NCI-H2196 (cell line): ENCODE measurements at regions not wholly inside any gene's neighbourhood (a gene's known extent, or its start where the extent isn't known, plus 50 kb on each side); places are given as distances from the start of the nearest gene placed in this dataset.

Experiments used
- DNase-seq: peaks from one replicate; lab custom pipeline; 2025; ENCODE audit not compliant: unreplicated experiment; lab: John Stamatoyannopoulos, UW

GRCh38 chr4:162659716-162660115 is 495.9 kb upstream of the FSTL5 start:
- no peak for DNase-seq

- no peak for DNase-seq
Measured at GRCh38 chr4:162657966-162658365, 494.2 kb upstream of the FSTL5 start.

GRCh38 chr4:162650166-162650565 is 486.4 kb upstream of the FSTL5 start:
- DNase-seq, result no peak

DNA sequence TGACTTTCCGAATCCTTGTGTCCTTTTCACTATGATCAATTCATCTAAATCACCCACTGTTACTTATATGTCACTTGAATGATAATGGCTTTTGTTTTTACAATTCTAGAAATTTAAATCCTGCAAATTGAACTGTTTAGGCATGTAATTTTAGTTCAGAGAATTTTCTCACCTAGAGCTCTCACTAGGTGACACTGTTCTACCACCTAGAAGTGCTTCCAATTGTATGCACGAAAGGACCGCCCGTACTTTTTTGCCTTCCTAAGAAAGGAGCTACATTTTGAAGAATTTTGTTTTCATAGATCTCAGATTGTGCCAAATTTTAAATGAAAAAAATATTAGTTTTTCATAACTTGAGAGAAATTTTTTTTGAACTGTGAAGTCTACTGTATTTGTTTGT is 481.6 kb upstream of the FSTL5 start:
- no peak for DNase-seq

DNA sequence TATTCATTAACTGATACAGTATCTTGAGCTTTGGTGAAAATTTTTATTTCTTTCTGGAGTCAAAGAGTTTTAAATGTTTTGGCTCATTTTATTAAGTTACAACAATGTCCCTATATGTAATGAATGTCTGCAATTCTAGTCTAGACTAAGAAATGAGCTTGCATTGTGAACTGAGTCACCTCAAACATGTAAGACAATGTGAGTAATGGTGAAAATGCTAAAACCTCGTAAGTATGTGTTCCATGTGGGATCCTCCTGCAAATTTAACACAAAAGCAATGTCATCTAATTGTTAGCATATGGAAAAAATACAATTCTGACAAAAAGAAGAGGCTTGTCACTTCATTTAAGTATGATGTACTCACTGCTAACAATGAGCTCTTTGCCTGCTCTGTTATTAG is 480.5 kb upstream of the FSTL5 start:
- no peak for DNase-seq

GRCh38 chr4:162640152-162640551 is 476.4 kb upstream of the FSTL5 start:
- no peak for DNase-seq

- no peak for DNase-seq
Measured at GRCh38 chr4:162634390-162634789, 470.6 kb upstream of the FSTL5 start.

DNA sequence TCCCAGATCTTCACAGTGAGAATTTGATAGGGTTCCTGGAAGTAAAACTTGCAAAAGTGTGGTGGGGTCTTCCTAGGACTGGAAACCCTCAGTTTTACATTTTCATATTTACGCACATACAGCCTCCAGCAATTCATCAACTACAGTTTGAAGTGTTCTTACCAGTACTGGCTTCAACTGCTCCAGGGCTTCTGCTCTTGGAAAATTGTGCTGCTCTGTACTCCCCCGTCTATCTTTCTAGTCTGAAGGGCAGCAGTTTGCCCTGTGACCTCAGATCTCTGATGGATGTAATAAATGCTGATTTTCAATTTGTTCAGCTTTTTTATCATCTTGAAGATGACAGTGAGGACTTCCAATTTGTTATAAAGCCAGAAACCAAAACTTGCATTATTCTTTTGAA is 458.9 kb upstream of the FSTL5 start:
- no peak for DNase-seq

- no peak for DNase-seq
Measured at GRCh38 chr4:162610116-162610515, 446.3 kb upstream of the FSTL5 start.

DNA sequence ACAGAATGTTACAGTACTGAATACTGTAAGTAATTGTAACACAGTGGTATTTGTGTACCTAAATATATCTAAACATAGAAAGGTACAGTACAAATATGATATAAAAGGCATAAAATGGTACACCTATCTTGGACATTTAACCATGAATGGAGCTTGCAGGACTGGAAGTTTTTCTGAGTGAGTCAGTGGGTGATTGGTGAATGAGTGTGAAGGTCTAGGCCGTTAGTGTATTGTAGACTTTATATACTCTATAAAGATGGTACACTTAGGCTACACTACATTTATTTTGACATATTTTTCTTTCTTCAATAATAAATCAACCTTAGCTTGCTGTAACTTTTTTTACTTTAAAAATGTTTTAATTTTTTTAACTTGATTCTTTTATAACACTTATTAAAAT is 422.5 kb upstream of the FSTL5 start:
- DNase-seq, result no peak

GRCh38 chr4:162582180-162582579 is 418.4 kb upstream of the FSTL5 start:
- DNase-seq, result no peak

GRCh38 chr4:162565730-162566129 is 401.9 kb upstream of the FSTL5 start:
- no peak for DNase-seq

DNA sequence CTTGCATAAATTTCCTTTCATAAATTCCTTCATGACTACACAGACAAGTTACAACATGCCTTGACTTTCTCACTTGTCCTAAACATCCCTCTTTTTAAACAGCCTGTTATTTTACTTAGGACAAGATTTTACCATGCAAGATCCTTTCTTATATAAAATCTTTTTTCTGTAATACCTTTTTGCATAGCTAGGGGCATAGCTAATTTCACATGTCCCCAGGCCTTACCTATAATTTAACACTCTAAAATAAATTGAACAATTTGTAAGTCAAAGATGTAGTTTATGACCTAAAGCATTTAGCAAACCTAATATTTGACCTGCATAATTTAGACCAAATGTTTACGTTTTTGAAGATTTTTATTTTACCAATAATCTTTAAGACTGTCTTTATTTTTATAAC is 396.3 kb upstream of the FSTL5 start:
- DNase-seq, result no peak

GRCh38 chr4:162557516-162558106 is 393.8 kb upstream of the FSTL5 start:
- DNase-seq, result no peak

DNA sequence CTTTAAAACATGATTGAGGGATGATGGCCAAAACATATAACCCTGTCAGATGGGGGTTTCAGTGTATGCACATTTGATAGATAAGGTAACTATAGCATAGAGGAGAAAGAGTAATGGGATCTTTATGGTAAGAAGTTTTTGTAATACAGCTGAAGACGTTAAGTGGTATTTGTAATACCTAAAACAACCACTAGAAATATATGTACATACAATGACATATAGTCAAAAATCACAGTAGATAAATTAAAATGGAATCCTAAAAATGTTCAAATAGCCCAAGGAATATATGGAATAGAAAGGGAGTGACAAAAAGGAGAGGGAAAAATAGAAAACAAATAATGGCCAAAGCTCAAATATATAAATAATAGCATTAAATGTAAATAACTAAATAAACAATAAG is 371.3 kb upstream of the FSTL5 start:
- DNase-seq, result no peak

- no peak for DNase-seq
Measured at GRCh38 chr4:162523171-162523570, 359.4 kb upstream of the FSTL5 start.

GRCh38 chr4:162522724-162523123 is 358.9 kb upstream of the FSTL5 start:
- no peak for DNase-seq

- DNase-seq, result no peak
Measured at GRCh38 chr4:162510937-162511336, 347.1 kb upstream of the FSTL5 start.

DNA sequence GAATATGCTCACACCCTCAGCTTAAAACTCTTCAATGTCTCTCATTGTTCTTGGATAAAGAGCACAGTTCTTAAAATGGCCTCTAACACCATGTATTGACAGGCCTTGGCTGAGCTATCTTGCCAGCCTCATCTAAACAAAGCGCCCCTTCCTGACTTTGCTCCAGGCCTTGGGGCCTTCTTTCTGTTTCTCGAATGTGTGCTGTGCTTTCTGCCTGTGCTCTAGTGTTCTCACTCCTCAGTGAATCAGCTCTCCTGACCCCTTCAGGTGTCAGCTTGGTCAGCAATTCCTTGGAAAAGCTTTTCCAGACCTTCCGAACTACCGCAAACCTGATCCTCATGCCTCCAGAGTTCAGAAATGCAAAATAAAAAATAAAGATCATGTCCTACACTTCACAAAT is 346.3 kb upstream of the FSTL5 start:
- DNase-seq, result no peak

DNA sequence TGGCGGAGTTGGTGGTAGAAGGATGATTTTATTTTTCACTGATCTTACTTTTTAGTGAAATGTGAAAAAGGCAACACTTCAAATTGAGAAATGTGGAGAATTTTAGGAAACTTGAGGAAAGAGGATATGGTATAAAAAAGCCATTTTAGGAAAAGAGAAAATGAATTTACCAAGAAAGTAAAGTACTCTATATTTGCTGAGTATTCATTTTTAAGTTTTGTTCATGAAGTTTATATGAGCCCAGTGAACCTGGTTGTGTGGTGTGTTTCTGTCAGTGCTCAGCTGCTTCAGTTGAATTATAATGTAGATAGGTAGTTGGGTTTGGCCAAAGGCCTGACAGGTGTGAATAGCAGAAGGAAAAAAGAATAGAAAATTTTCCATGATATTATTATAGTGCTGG is 345.5 kb upstream of the FSTL5 start:
- no peak for DNase-seq

- DNase-seq, result no peak
Measured at GRCh38 chr4:162506253-162506652, 342.5 kb upstream of the FSTL5 start.

- no peak for DNase-seq
Measured at GRCh38 chr4:162503868-162504267, 340.1 kb upstream of the FSTL5 start.

- no peak for DNase-seq
Measured at GRCh38 chr4:162502109-162502508, 338.3 kb upstream of the FSTL5 start.

GRCh38 chr4:162499478-162499877 is 335.7 kb upstream of the FSTL5 start:
- DNase-seq, result no peak
